Parathyroid adenoma (tissue), 2 donors: ENCODE measurements at regions not wholly inside any gene's neighbourhood (a gene's known extent, or its start where the extent isn't known, plus 50 kb on each side); places are given as distances from the start of the nearest gene placed in this dataset.

Experiments
- H2AFZ ChIP-seq: fragments of 300-600 bp; sonication (generic); one replicate; pipeline ENCODE4 v1.7.0; 2017; ENCODE audit warnings: antibody characterized with exemption, mild to moderate bottlenecking
- H3K27ac ChIP-seq: fragments of 300-600 bp; sonication (generic); one replicate; pipeline ENCODE4 v1.7.0; 2017
- H3K27me3 ChIP-seq: fragments of 300-600 bp; sonication (generic); one replicate; pipeline ENCODE4 v1.7.0; 2017; ENCODE audit warnings: low read length; ENCODE audit not compliant: control insufficient read depth, insufficient read depth
- H3K36me3 ChIP-seq: fragments of 300-600 bp; sonication (generic); one replicate; pipeline ENCODE4 v1.7.0; 2017; ENCODE audit warnings: low read length; ENCODE audit not compliant: control insufficient read depth, insufficient read depth
- H3K4me1 ChIP-seq: fragments of 300-600 bp; sonication (generic); one replicate; pipeline ENCODE4 v1.7.0; 2017; ENCODE audit warnings: control low read depth
- H3K4me2 ChIP-seq: fragments of 300-600 bp; sonication (generic); one replicate; pipeline ENCODE4 v1.7.0; 2017; ENCODE audit warnings: low read length
- H3K4me3 ChIP-seq: fragments of 300-600 bp; sonication (generic); one replicate; pipeline ENCODE4 v1.7.0; 2017; ENCODE audit warnings: low read depth, low read length
- H3K79me2 ChIP-seq: fragments of 300-600 bp; sonication (generic); one replicate; pipeline ENCODE4 v1.7.0; 2017; ENCODE audit warnings: control low read depth
- H3K9ac ChIP-seq: fragments of 300-600 bp; sonication (generic); one replicate; pipeline ENCODE4 v1.7.0; 2017; ENCODE audit warnings: mild to moderate bottlenecking
- H3K9me3 ChIP-seq: fragments of 300-600 bp; sonication (generic); one replicate; pipeline ENCODE4 v1.7.0; 2017; ENCODE audit warnings: low read length; ENCODE audit not compliant: control insufficient read depth
- CTCF ChIP-seq: fragments of 300-600 bp; sonication (generic); IDR thresholded peaks from one replicate; pipeline ENCODE4 v1.7.0; 2017; ENCODE audit warnings: antibody characterized with exemption, mild to moderate bottlenecking
- donor health status: primary hyperparathyroidism.

- no peaks in the 10 kb centered on the region for H3K9me3 ChIP-seq
- no peak overlapping the region for H3K4me3 ChIP-seq
- H3K4me1 ChIP-seq = no peaks in the 10 kb centered on the region
- no peak for TF ChIP-seq CTCF
- H3K36me3 ChIP-seq = no peaks in the 10 kb centered on the region
- H3K79me2 ChIP-seq = no peaks in the 10 kb centered on the region
- no peak overlapping the region for H3K4me2 ChIP-seq
- no peaks in the 10 kb centered on the region for H3K27me3 ChIP-seq
- H2AFZ ChIP-seq = no peak overlapping the region
- no peak overlapping the region for H3K27ac ChIP-seq
- H3K9ac ChIP-seq = no peak overlapping the region
These were observed 123.8 kb upstream of the IVNS1ABP start for GRCh38 chr1:185440877-185441276.

DNA sequence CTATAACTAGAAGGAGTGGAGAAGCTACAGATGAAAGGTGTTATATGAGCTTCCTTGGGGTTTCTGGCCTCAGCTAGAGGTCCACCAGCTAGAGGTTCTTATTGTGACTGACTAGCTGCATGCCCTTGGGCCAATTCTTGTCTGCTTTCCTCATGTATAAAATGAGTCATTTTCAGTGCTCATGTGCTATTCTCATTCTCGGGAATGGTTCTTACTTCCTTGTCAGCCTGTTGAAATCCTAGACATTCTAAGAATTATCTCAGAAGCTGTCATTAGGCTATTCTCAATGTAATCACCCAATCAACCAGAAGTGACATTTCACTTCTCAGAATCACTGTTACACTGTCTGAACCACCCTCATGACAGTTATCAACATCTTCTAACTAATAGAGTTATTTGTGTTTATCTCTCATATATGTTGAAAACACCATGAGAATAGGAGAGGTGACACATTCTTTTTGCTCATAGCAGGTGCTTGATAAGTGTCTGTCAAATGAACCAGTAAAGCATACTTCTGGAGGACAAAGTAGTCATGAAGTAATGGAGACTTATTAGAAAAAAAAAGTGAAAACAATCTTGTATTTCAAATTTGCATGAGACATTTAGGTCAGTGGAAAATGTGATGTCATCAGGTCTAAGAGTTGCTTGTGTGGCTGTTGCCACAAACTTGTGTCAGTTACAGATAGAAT is 122.8 kb upstream of the IVNS1ABP start:
- Histone ChIP-seq H3K27ac (no peak overlapping the region), H3K27me3 (no peaks in the 10 kb centered on the region), H2AFZ (no peak overlapping the region), H3K9me3 (no peaks in the 10 kb centered on the region), H3K4me1 (no peaks in the 10 kb centered on the region), H3K79me2 (no peaks in the 10 kb centered on the region), H3K4me2 (peak overlapping the region; percentile 31), H3K4me3 (no peak overlapping the region), H3K9ac (no peak overlapping the region), H3K36me3 (no peaks in the 10 kb centered on the region)
- TF ChIP-seq CTCF = no peak

DNA sequence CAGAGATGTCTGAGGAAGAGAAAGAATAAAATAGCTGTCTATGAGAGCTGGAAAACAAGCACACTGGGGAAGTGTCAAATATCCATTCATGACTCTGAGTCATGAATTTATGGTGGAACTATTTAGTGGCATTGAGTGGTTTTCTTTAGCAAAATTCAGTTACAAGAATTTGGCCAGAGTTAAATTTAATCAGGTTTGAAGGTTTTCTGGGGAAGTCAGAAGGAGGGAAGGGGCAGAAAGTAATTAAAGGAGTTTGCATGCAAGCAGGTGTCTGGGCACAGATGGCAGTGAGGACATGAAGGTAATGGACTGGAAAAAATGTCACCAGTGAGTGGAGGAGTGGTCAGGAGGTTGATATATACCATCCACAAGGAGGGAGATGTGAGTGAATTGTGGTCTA is 121.9 kb upstream of the IVNS1ABP start:
- Histone ChIP-seq H2AFZ (no peak overlapping the region), H3K79me2 (no peaks in the 10 kb centered on the region), H3K4me3 (no peak overlapping the region), H3K9me3 (no peaks in the 10 kb centered on the region), H3K4me1 (no peaks in the 10 kb centered on the region), H3K27ac (no peak overlapping the region), H3K27me3 (no peaks in the 10 kb centered on the region), H3K4me2 (no peak overlapping the region), H3K9ac (no peak overlapping the region), H3K36me3 (no peaks in the 10 kb centered on the region)
- TF ChIP-seq CTCF = no peak

DNA sequence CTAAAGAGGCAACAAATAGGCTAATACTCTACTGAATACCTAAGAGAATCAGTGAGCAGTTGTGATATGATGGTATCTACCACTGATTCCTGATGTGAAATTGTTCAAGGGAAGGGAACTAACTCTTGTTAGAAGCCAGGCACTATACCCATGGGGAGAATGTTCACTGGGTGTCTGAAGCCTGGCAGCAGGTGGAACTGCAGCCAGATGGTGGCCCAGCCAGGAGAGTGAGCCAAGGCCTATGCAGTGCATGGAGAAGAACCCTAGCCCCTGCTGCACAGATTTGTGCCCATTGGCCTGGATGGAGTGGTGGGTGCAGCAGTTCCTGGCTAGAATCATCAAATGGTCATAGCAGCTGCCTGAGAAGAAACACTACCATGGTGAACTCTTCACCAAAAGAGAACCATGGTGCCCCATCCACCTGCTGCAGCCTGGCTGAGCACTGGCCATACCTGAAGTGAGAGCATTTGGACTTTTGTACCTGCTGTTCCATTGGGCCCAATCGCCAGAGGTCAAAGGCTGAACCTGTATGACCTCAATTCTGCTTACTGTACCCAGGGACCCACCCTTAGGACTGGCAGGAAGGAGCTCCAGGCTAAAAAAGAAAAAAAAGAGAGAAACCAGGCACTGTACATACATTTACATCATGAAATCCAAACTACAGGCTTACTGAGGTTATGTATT is 118.8 kb upstream of the IVNS1ABP start:
- H2AFZ ChIP-seq = no peak overlapping the region
- H3K4me1 ChIP-seq = no peaks in the 10 kb centered on the region
- no peak overlapping the region for H3K27ac ChIP-seq
- H3K9me3 ChIP-seq = no peaks in the 10 kb centered on the region
- H3K79me2 ChIP-seq = no peaks in the 10 kb centered on the region
- no peaks in the 10 kb centered on the region for H3K27me3 ChIP-seq
- no peak overlapping the region for H3K4me2 ChIP-seq
- H3K9ac ChIP-seq = no peak overlapping the region
- no peak for TF ChIP-seq CTCF
- no peaks in the 10 kb centered on the region for H3K36me3 ChIP-seq
- no peak overlapping the region for H3K4me3 ChIP-seq

DNA sequence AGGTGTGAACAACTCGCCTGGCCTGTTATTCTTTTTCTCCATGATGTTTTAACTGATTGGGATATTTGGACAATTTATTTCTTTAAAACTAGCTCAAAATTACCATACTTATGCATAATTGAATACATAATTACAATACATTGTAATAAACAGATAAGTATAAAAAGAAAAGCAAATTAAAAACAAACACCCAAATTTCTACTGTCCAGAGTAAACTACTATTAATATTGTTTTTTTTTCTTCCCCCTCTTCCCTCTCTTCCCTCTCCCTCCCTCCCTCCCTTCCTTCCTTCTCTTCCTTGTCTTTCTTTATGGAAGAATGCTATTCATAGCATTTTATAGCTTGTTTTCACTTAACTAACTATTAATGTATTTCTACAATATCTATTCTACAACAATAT is 117.7 kb upstream of the IVNS1ABP start:
- TF ChIP-seq CTCF = no peak
- no peak overlapping the region for H3K4me3 ChIP-seq
- H3K27ac ChIP-seq = no peak overlapping the region
- H3K79me2 ChIP-seq = no peaks in the 10 kb centered on the region
- H3K36me3 ChIP-seq = no peaks in the 10 kb centered on the region
- no peak overlapping the region for H3K9ac ChIP-seq
- no peak overlapping the region for H2AFZ ChIP-seq
- H3K9me3 ChIP-seq = no peaks in the 10 kb centered on the region
- no peaks in the 10 kb centered on the region for H3K4me1 ChIP-seq
- no peak overlapping the region for H3K4me2 ChIP-seq
- no peaks in the 10 kb centered on the region for H3K27me3 ChIP-seq
